A172 (cell line): ENCODE measurements at regions not wholly inside any gene's neighbourhood (a gene's known extent, or its start where the extent isn't known, plus 50 kb on each side); places are given as distances from the start of the nearest gene placed in this dataset.
"Not testable (repeated sequence)": the region's sequence is repeated elsewhere in the genome, so short reads cannot be mapped to it uniquely, and the experiment has no call there.

ENCODE experiments used
- DNase-seq: peaks from one replicate; pipeline ENCODE4 v3.0.0-alpha.2; 2015; ENCODE audit warnings: low spot score

- DNase-seq: no peak
These were observed 488.6 kb downstream of the HAPSTR1 start for GRCh38 chr16:9580025-9580424.

- DNase-seq: no peak
These were observed 502.0 kb downstream of the HAPSTR1 start for GRCh38 chr16:9593440-9593839.

- DNase-seq: no peak
These were observed 502.6 kb downstream of the HAPSTR1 start for GRCh38 chr16:9594047-9594446.

GRCh38 chr16:9594946-9595345, 503.5 kb downstream of the HAPSTR1 start:
- DNase-seq: no peak

- no peak for DNase-seq
These were observed 503.9 kb downstream of the HAPSTR1 start for GRCh38 chr16:9595393-9595792.

- DNase-seq: no peak
These were observed 505.3 kb downstream of the HAPSTR1 start for GRCh38 chr16:9596788-9597187.

- DNase-seq: no peak
These were observed 506.7 kb downstream of the HAPSTR1 start for GRCh38 chr16:9597967-9598730.

- no peak for DNase-seq
These were observed 507.3 kb downstream of the HAPSTR1 start for GRCh38 chr16:9598731-9599083.

GRCh38 chr16:9599415-9600120, 508.1 kb downstream of the HAPSTR1 start:
- no peak for DNase-seq

GRCh38 chr16:9602189-9602588, 510.7 kb downstream of the HAPSTR1 start:
- DNase-seq: no peak

GRCh38 chr16:9603316-9603715, 511.9 kb downstream of the HAPSTR1 start:
- DNase-seq: no peak

GRCh38 chr16:9607515-9608230, 516.2 kb downstream of the HAPSTR1 start:
- no peak for DNase-seq

- no peak for DNase-seq
These were observed 519.3 kb downstream of the HAPSTR1 start for GRCh38 chr16:9610727-9611126.

GRCh38 chr16:9612267-9612666, 520.8 kb downstream of the HAPSTR1 start:
- no peak for DNase-seq

- DNase-seq: no peak
These were observed 522.9 kb downstream of the HAPSTR1 start for GRCh38 chr16:9614389-9614788.

GRCh38 chr16:9622268-9622667, 530.8 kb downstream of the HAPSTR1 start:
- no peak for DNase-seq

GRCh38 chr16:9625122-9625521, 533.7 kb downstream of the HAPSTR1 start:
- no peak for DNase-seq

GRCh38 chr16:9627427-9627826, 536.0 kb downstream of the HAPSTR1 start:
- no peak for DNase-seq

- DNase-seq: no peak
These were observed 538.7 kb downstream of the HAPSTR1 start for GRCh38 chr16:9630119-9630518.

GRCh38 chr16:9630985-9631384, 539.5 kb downstream of the HAPSTR1 start:
- DNase-seq: no peak

- DNase-seq: no peak
These were observed 542.4 kb downstream of the HAPSTR1 start for GRCh38 chr16:9633844-9634243.

GRCh38 chr16:9635150-9635720, 543.8 kb downstream of the HAPSTR1 start:
- DNase-seq: not testable (repeated sequence)
